Kidney epithelial cell (primary cell): ENCODE measurements at regions not wholly inside any gene's neighbourhood (a gene's known extent, or its start where the extent isn't known, plus 50 kb on each side); places are given as distances from the start of the nearest gene placed in this dataset.

Source experiments
- DNase-seq: peaks from one replicate; pipeline ENCODE4 v3.0.0-alpha.2; 2010; ENCODE audit warnings: low read depth
- H3K27me3 ChIP-seq: 2 replicates; pipeline ENCODE4 v1.6.0; 2011; ENCODE audit warnings: low read length; ENCODE audit not compliant: control insufficient read depth, insufficient read depth
- H3K36me3 ChIP-seq: 2 replicates; pipeline ENCODE4 v1.5.1; 2011; ENCODE audit warnings: low read length; ENCODE audit not compliant: control insufficient read depth, insufficient read depth
- H3K4me3 ChIP-seq: 2 replicates; pipeline ENCODE4 v1.5.1; 2011; ENCODE audit warnings: low read depth, mild to moderate bottlenecking, control low read depth, low read length
- CTCF ChIP-seq: IDR thresholded peaks from 2 replicates; pipeline ENCODE4 v1.5.1; 2011; ENCODE audit warnings: mild to moderate bottlenecking, moderate library complexity, low read length, control low read depth, inconsistent platforms; ENCODE audit not compliant: insufficient read depth, poor library complexity, severe bottlenecking

GRCh38 chr16:66041907-66042306 is 324.6 kb upstream of the CDH5 start:
- DNase-seq: no peak
- H3K36me3 ChIP-seq: no peaks in the 10 kb centered on the region
- TF ChIP-seq CTCF: no peak
- H3K27me3 ChIP-seq: no peaks in the 10 kb centered on the region
- no peak overlapping the region for H3K4me3 ChIP-seq

- H3K36me3 ChIP-seq: no peaks in the 10 kb centered on the region
- no peak for DNase-seq
- no peak for TF ChIP-seq CTCF
- H3K27me3 ChIP-seq: no peaks in the 10 kb centered on the region
- H3K4me3 ChIP-seq: no peak overlapping the region
Observed at GRCh38 chr16:66039793-66040192, 326.7 kb upstream of the CDH5 start.

GRCh38 chr16:66036793-66037715 is 329.4 kb upstream of the CDH5 start:
- Histone ChIP-seq H3K4me3 (no peak overlapping the region), H3K27me3 (no peaks in the 10 kb centered on the region), H3K36me3 (no peaks in the 10 kb centered on the region)
- no peak for TF ChIP-seq CTCF
- DNase-seq: no peak

- Histone ChIP-seq H3K4me3 (no peak overlapping the region), H3K36me3 (no peaks in the 10 kb centered on the region), H3K27me3 (no peaks in the 10 kb centered on the region)
- no peak for DNase-seq
- no peak for TF ChIP-seq CTCF
Observed at GRCh38 chr16:66036184-66036583, 330.3 kb upstream of the CDH5 start.

- H3K27me3 ChIP-seq: no peaks in the 10 kb centered on the region
- H3K4me3 ChIP-seq: no peak overlapping the region
- no peak for TF ChIP-seq CTCF
- DNase-seq: no peak
- H3K36me3 ChIP-seq: no peaks in the 10 kb centered on the region
Observed at GRCh38 chr16:66035096-66035495, 331.4 kb upstream of the CDH5 start.

GRCh38 chr16:66032841-66033240 is 333.6 kb upstream of the CDH5 start:
- no peak for TF ChIP-seq CTCF
- H3K36me3 ChIP-seq: no peaks in the 10 kb centered on the region
- no peaks in the 10 kb centered on the region for H3K27me3 ChIP-seq
- DNase-seq: no peak
- H3K4me3 ChIP-seq: no peak overlapping the region
